CD4-positive, CD25-positive, alpha-beta regulatory T cell (primary cell): ENCODE measurements at regions not wholly inside any gene's neighbourhood (a gene's known extent, or its start where the extent isn't known, plus 50 kb on each side); places are given as distances from the start of the nearest gene placed in this dataset.

Experiments used
- ATAC-seq, 2 donors: fragments of 150-1000 bp; cut with Tn5 transposase; one replicate each; pipeline ENCODE4 v1.10.0; 2021; ENCODE audit warnings: low read depth in 2 of 2, moderate number of reproducible peaks in 2 of 2, moderate library complexity in 1 of 2
- DNase-seq, 3 donors: peaks; one replicate each; pipeline versions ENCODE4 v3.0.0 to v3.0.0-alpha.2; 2012 to 2022; ENCODE audit warnings: mixed read lengths in 1 of 3
- H3K27ac ChIP-seq: one replicate; pipeline ENCODE4 v1.7.0; 2013; ENCODE audit warnings: mild to moderate bottlenecking, low read length; ENCODE audit not compliant: insufficient read depth, poor library complexity, severe bottlenecking
- H3K27me3 ChIP-seq: one replicate; pipeline ENCODE4 v1.7.0; 2013; ENCODE audit warnings: low read length; ENCODE audit not compliant: control insufficient read depth, insufficient read depth
- H3K36me3 ChIP-seq: one replicate; pipeline ENCODE4 v1.7.0; 2013; ENCODE audit warnings: mild to moderate bottlenecking, low read length, moderate library complexity; ENCODE audit not compliant: control insufficient read depth, insufficient read depth
- H3K4me1 ChIP-seq: 2 replicates; pipeline ENCODE4 v1.7.0; 2013; ENCODE audit warnings: mild to moderate bottlenecking, low read length; ENCODE audit not compliant: insufficient read depth, control insufficient read depth, poor library complexity, severe bottlenecking
- H3K4me3 ChIP-seq: one replicate; pipeline ENCODE4 v1.7.0; 2013; ENCODE audit warnings: low read depth, mild to moderate bottlenecking, low read length, moderate library complexity
- H3K9me3 ChIP-seq, 2 experiments: 1 replicate in 1 of 2; 2 replicates in 1 of 2; pipeline ENCODE4 v1.7.0; 2013; ENCODE audit warnings: low read length in 2 of 2, mild to moderate bottlenecking in 1 of 2, moderate library complexity in 1 of 2; ENCODE audit not compliant: control insufficient read depth in 2 of 2
- H3K27ac Mint-ChIP-seq, 3 donors: one replicate each; pipeline ENCODE4 v1.8.0; 2020 to 2022; ENCODE audit warnings: mild to moderate bottlenecking in 3 of 3, mixed read lengths in 3 of 3, moderate library complexity in 2 of 3
- H3K27me3 Mint-ChIP-seq: one replicate; pipeline ENCODE4 v1.8.0; 2022; ENCODE audit warnings: mild to moderate bottlenecking, mixed read lengths
- H3K36me3 Mint-ChIP-seq: one replicate; pipeline ENCODE4 v1.8.0; 2020; ENCODE audit warnings: mixed read lengths
- H3K4me1 Mint-ChIP-seq, 4 donors: one replicate each; pipeline ENCODE4 v1.8.0; 2020 to 2022; ENCODE audit warnings: mixed read lengths in 4 of 4, mild to moderate bottlenecking in 1 of 4
- H3K4me3 Mint-ChIP-seq, 4 donors: one replicate each; pipeline ENCODE4 v1.8.0; 2020 to 2022; ENCODE audit warnings: mild to moderate bottlenecking in 4 of 4, mixed read lengths in 4 of 4, moderate library complexity in 3 of 4
- H3K9me3 Mint-ChIP-seq, 7 donors: one replicate each; pipeline ENCODE4 v1.8.0; 2020 to 2022; ENCODE audit warnings: mixed read lengths in 7 of 7, mild to moderate bottlenecking in 3 of 7, moderate library complexity in 2 of 7

- Histone ChIP-seq H3K9me3 (no peaks in the 10 kb centered on the region), H3K4me3 (no peak overlapping the region), H3K4me1 (no peaks in the 10 kb centered on the region), H3K27me3 (no peaks in the 10 kb centered on the region), H3K36me3 (no peaks in the 10 kb centered on the region), H3K27ac (no peak overlapping the region)
- ATAC-seq (no peak), DNase-seq (no peak)
- H3K27ac Mint-ChIP-seq: no peak overlapping the region
- H3K27me3 Mint-ChIP-seq: peaks cover 7% of the 10 kb centered on the region
- H3K4me1 Mint-ChIP-seq: no peaks in the 10 kb centered on the region
- peaks cover 0 to 1% (median 0%) of the 10 kb centered on the region in 7 donors for H3K9me3 Mint-ChIP-seq
- no peaks in the 10 kb centered on the region for H3K36me3 Mint-ChIP-seq
- no peak overlapping the region for H3K4me3 Mint-ChIP-seq
These were observed 108.6 kb downstream of the NTMT2 start for GRCh38 chr1:170254371-170254770.

GRCh38 chr1:170261669-170262068 lies 115.9 kb downstream of the NTMT2 start:
- peaks cover 12% of the 10 kb centered on the region for H3K27me3 Mint-ChIP-seq
- no peaks in the 10 kb centered on the region for H3K36me3 ChIP-seq

GRCh38 chr1:170262276-170262939 lies 116.6 kb downstream of the NTMT2 start:
- no peak overlapping the region for H3K4me3 Mint-ChIP-seq
- Histone ChIP-seq H3K4me1 (no peaks in the 10 kb centered on the region), H3K27ac (no peak overlapping the region), H3K36me3 (no peaks in the 10 kb centered on the region), H3K27me3 (no peaks in the 10 kb centered on the region), H3K4me3 (no peak overlapping the region), H3K9me3 (no peaks in the 10 kb centered on the region)
- DNase-seq: no peak
- H3K36me3 Mint-ChIP-seq: no peaks in the 10 kb centered on the region
- ATAC-seq: no peak
- peaks cover 12% of the 10 kb centered on the region for H3K27me3 Mint-ChIP-seq
- H3K4me1 Mint-ChIP-seq: no peaks in the 10 kb centered on the region
- H3K9me3 Mint-ChIP-seq: peaks cover 0 to 3% (median 0%) of the 10 kb centered on the region in 7 donors
- no peak overlapping the region for H3K27ac Mint-ChIP-seq

More at GRCh38 chr1:170261669-170262068, 115.9 kb downstream of the NTMT2 start:
- H3K36me3 Mint-ChIP-seq: no peaks in the 10 kb centered on the region
- no peak for ATAC-seq
- no peaks in the 10 kb centered on the region for H3K4me1 Mint-ChIP-seq
- DNase-seq: no peak
- no peak overlapping the region for H3K4me3 Mint-ChIP-seq
- H3K4me1 ChIP-seq: no peaks in the 10 kb centered on the region
- no peaks in the 10 kb centered on the region for H3K27me3 ChIP-seq
- H3K9me3 Mint-ChIP-seq: peaks cover 0 to 3% (median 0%) of the 10 kb centered on the region in 7 donors
- no peak overlapping the region for H3K4me3 ChIP-seq
- no peak overlapping the region for H3K27ac ChIP-seq
- no peaks in the 10 kb centered on the region for H3K9me3 ChIP-seq
- H3K27ac Mint-ChIP-seq: no peak overlapping the region

- ATAC-seq (no peak), DNase-seq (no peak)
- H3K27ac Mint-ChIP-seq: no peak overlapping the region
- Histone ChIP-seq H3K27ac (no peak overlapping the region), H3K4me3 (no peak overlapping the region), H3K4me1 (no peaks in the 10 kb centered on the region), H3K27me3 (no peaks in the 10 kb centered on the region), H3K9me3 (no peaks in the 10 kb centered on the region), H3K36me3 (no peaks in the 10 kb centered on the region)
- H3K36me3 Mint-ChIP-seq: no peaks in the 10 kb centered on the region
- no peaks in the 10 kb centered on the region for H3K4me1 Mint-ChIP-seq
- no peak overlapping the region for H3K4me3 Mint-ChIP-seq
- peaks cover 14% of the 10 kb centered on the region for H3K27me3 Mint-ChIP-seq
- peaks cover 0 to 3% (median 0%) of the 10 kb centered on the region in 7 donors for H3K9me3 Mint-ChIP-seq
These were observed 119.5 kb downstream of the NTMT2 start for GRCh38 chr1:170265234-170265633.

- Histone ChIP-seq H3K36me3 (no peaks in the 10 kb centered on the region), H3K9me3 (no peaks in the 10 kb centered on the region), H3K27ac (no peak overlapping the region), H3K4me3 (no peak overlapping the region), H3K27me3 (peaks cover 7% of the 10 kb centered on the region), H3K4me1 (no peaks in the 10 kb centered on the region)
- Mint-ChIP-seq H3K27me3 (peaks cover 21% of the 10 kb centered on the region), H3K9me3 (peaks cover 0 to 2% (median 0%) of the 10 kb centered on the region in 7 donors), H3K27ac (no peak overlapping the region), H3K4me3 (no peak overlapping the region), H3K4me1 (no peaks in the 10 kb centered on the region), H3K36me3 (no peaks in the 10 kb centered on the region)
- DNase-seq: no peak
- no peak for ATAC-seq
These were observed 121.6 kb downstream of the NTMT2 start for GRCh38 chr1:170267317-170267716.

- Histone ChIP-seq H3K27ac (no peak overlapping the region), H3K9me3 (no peaks in the 10 kb centered on the region), H3K4me3 (no peak overlapping the region), H3K36me3 (no peaks in the 10 kb centered on the region), H3K4me1 (no peaks in the 10 kb centered on the region), H3K27me3 (peaks cover 7% of the 10 kb centered on the region)
- Mint-ChIP-seq H3K4me3 (no peak overlapping the region), H3K9me3 (peaks cover 0 to 1% (median 0%) of the 10 kb centered on the region in 7 donors), H3K36me3 (no peaks in the 10 kb centered on the region), H3K27ac (no peak overlapping the region), H3K27me3 (peaks cover 26% of the 10 kb centered on the region), H3K4me1 (no peaks in the 10 kb centered on the region)
- DNase-seq (no peak), ATAC-seq (no peak)
These were observed 125.8 kb downstream of the NTMT2 start for GRCh38 chr1:170271430-170272161.

- H3K4me3 Mint-ChIP-seq: no peak overlapping the region
- peaks cover 0 to 3% (median 1%) of the 10 kb centered on the region in 7 donors for H3K9me3 Mint-ChIP-seq
- H3K36me3 ChIP-seq: no peaks in the 10 kb centered on the region
- H3K36me3 Mint-ChIP-seq: no peaks in the 10 kb centered on the region
- no peaks in the 10 kb centered on the region for H3K4me1 Mint-ChIP-seq
- no peak overlapping the region for H3K4me3 ChIP-seq
- H3K9me3 ChIP-seq: no peaks in the 10 kb centered on the region
- H3K27me3 Mint-ChIP-seq: peaks cover 18% of the 10 kb centered on the region
- ATAC-seq (no peak), DNase-seq (no peak)
- H3K27me3 ChIP-seq: peaks cover 7% of the 10 kb centered on the region
- H3K4me1 ChIP-seq: no peaks in the 10 kb centered on the region
- no peak overlapping the region for H3K27ac ChIP-seq
- no peak overlapping the region for H3K27ac Mint-ChIP-seq
These were observed 127.8 kb downstream of the NTMT2 start for GRCh38 chr1:170273291-170274130.
